ENCODE measurements at regions not wholly inside any gene's neighbourhood (a gene's known extent, or its start where the extent isn't known, plus 50 kb on each side); places are given as distances from the start of the nearest gene placed in this dataset.
A peak's percentile ranks its signal among the peaks of the same experiment; 100 is the strongest.

DNA sequence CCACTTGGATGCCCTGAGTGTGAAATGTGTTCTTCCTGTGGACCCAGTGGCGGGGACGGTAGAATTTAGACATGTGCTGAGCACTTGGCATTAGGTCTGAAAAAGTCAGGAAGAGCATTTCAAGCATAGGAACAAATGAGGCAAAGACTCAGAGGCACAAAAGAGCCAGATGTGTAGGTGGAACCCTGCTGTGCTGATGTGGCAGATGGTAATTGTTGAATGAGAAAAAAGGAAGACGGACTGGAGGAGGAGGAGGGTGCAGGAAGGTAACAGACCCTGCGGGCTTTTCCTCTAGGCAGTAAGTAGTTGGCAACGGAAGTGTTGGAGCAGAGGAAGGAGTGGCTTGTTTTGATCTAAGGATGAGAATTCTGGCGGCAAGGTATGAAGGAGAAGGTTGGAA is 985.8 kb downstream of the TBC1D22A start:
- H3K4me3 ChIP-seq = no peak overlapping the region
- no peaks in the 10 kb centered on the region for H3K27me3 ChIP-seq (ENCODE audit: insufficient read depth)
- no peak overlapping the region for H3K4me2 ChIP-seq
- Mint-ChIP-seq H3K27me3 (ENCODE audit: insufficient read depth, low read depth, poor library complexity) (no peaks in the 10 kb centered on the region), H3K9me3 (no peaks in the 10 kb centered on the region), H3K27ac (no peak overlapping the region), H3K36me3 (ENCODE audit: low read depth) (no peaks in the 10 kb centered on the region), H3K4me3 (no peak overlapping the region), H3K4me1 (peaks cover 18% of the 10 kb centered on the region)
- no peaks in the 10 kb centered on the region for H3K79me2 ChIP-seq (replicated peaks; ENCODE audit: insufficient read depth)
- ATAC-seq = peak; percentile 39; the same call in 1 of the 3 replicates
- no peak overlapping the region for H3K27ac ChIP-seq (ENCODE audit: low read depth)
- H3F3A ChIP-seq (replicated peaks; ENCODE audit: low read depth) = no peaks in the 10 kb centered on the region
- no peak for DNase-seq (ENCODE audit: low spot score)
- TF ChIP-seq, protein P1, sequence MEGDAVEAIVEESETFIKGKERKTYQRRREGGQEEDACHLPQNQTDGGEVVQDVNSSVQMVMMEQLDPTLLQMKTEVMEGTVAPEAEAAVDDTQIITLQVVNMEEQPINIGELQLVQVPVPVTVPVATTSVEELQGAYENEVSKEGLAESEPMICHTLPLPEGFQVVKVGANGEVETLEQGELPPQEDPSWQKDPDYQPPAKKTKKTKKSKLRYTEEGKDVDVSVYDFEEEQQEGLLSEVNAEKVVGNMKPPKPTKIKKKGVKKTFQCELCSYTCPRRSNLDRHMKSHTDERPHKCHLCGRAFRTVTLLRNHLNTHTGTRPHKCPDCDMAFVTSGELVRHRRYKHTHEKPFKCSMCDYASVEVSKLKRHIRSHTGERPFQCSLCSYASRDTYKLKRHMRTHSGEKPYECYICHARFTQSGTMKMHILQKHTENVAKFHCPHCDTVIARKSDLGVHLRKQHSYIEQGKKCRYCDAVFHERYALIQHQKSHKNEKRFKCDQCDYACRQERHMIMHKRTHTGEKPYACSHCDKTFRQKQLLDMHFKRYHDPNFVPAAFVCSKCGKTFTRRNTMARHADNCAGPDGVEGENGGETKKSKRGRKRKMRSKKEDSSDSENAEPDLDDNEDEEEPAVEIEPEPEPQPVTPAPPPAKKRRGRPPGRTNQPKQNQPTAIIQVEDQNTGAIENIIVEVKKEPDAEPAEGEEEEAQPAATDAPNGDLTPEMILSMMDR (conservative IDR thresholded peaks at IDR 0.05; ENCODE audit: low read depth in 2 of 2) = no peak
- TF ChIP-seq, protein P2, sequence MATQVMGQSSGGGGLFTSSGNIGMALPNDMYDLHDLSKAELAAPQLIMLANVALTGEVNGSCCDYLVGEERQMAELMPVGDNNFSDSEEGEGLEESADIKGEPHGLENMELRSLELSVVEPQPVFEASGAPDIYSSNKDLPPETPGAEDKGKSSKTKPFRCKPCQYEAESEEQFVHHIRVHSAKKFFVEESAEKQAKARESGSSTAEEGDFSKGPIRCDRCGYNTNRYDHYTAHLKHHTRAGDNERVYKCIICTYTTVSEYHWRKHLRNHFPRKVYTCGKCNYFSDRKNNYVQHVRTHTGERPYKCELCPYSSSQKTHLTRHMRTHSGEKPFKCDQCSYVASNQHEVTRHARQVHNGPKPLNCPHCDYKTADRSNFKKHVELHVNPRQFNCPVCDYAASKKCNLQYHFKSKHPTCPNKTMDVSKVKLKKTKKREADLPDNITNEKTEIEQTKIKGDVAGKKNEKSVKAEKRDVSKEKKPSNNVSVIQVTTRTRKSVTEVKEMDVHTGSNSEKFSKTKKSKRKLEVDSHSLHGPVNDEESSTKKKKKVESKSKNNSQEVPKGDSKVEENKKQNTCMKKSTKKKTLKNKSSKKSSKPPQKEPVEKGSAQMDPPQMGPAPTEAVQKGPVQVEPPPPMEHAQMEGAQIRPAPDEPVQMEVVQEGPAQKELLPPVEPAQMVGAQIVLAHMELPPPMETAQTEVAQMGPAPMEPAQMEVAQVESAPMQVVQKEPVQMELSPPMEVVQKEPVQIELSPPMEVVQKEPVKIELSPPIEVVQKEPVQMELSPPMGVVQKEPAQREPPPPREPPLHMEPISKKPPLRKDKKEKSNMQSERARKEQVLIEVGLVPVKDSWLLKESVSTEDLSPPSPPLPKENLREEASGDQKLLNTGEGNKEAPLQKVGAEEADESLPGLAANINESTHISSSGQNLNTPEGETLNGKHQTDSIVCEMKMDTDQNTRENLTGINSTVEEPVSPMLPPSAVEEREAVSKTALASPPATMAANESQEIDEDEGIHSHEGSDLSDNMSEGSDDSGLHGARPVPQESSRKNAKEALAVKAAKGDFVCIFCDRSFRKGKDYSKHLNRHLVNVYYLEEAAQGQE (IDR thresholded peaks at IDR 0.05; ENCODE audit: unreplicated experiment) = no peak
- TF ChIP-seq POLR2AphosphoS5 (IDR thresholded peaks at IDR 0.05; ENCODE audit: low read depth) (no peak), EZH2phosphoT487 (IDR thresholded peaks at IDR 0.05; ENCODE audit: unreplicated experiment) (no peak), ZNF114 (CRISPR knock-in tag; IDR thresholded peaks at IDR 0.05) (no peak), NANOG (IDR thresholded peaks at IDR 0.05; ENCODE audit: borderline replicate concordance) (no peak), CREB1 (CRISPR knock-in tag; IDR thresholded peaks at IDR 0.05; ENCODE audit: low read depth) (no peak), JUNB (IDR thresholded peaks at IDR 0.05; ENCODE audit: unreplicated experiment) (no peak), STAT1 (IDR thresholded peaks at IDR 0.05; ENCODE audit: unreplicated experiment) (no peak), EZH2 (IDR thresholded peaks at IDR 0.05; ENCODE audit: low read depth, unreplicated experiment) (no peak), ZNF331 (CRISPR knock-in tag; IDR thresholded peaks at IDR 0.05; ENCODE audit: low read depth) (no peak)
- TF ChIP-seq, protein P3, sequence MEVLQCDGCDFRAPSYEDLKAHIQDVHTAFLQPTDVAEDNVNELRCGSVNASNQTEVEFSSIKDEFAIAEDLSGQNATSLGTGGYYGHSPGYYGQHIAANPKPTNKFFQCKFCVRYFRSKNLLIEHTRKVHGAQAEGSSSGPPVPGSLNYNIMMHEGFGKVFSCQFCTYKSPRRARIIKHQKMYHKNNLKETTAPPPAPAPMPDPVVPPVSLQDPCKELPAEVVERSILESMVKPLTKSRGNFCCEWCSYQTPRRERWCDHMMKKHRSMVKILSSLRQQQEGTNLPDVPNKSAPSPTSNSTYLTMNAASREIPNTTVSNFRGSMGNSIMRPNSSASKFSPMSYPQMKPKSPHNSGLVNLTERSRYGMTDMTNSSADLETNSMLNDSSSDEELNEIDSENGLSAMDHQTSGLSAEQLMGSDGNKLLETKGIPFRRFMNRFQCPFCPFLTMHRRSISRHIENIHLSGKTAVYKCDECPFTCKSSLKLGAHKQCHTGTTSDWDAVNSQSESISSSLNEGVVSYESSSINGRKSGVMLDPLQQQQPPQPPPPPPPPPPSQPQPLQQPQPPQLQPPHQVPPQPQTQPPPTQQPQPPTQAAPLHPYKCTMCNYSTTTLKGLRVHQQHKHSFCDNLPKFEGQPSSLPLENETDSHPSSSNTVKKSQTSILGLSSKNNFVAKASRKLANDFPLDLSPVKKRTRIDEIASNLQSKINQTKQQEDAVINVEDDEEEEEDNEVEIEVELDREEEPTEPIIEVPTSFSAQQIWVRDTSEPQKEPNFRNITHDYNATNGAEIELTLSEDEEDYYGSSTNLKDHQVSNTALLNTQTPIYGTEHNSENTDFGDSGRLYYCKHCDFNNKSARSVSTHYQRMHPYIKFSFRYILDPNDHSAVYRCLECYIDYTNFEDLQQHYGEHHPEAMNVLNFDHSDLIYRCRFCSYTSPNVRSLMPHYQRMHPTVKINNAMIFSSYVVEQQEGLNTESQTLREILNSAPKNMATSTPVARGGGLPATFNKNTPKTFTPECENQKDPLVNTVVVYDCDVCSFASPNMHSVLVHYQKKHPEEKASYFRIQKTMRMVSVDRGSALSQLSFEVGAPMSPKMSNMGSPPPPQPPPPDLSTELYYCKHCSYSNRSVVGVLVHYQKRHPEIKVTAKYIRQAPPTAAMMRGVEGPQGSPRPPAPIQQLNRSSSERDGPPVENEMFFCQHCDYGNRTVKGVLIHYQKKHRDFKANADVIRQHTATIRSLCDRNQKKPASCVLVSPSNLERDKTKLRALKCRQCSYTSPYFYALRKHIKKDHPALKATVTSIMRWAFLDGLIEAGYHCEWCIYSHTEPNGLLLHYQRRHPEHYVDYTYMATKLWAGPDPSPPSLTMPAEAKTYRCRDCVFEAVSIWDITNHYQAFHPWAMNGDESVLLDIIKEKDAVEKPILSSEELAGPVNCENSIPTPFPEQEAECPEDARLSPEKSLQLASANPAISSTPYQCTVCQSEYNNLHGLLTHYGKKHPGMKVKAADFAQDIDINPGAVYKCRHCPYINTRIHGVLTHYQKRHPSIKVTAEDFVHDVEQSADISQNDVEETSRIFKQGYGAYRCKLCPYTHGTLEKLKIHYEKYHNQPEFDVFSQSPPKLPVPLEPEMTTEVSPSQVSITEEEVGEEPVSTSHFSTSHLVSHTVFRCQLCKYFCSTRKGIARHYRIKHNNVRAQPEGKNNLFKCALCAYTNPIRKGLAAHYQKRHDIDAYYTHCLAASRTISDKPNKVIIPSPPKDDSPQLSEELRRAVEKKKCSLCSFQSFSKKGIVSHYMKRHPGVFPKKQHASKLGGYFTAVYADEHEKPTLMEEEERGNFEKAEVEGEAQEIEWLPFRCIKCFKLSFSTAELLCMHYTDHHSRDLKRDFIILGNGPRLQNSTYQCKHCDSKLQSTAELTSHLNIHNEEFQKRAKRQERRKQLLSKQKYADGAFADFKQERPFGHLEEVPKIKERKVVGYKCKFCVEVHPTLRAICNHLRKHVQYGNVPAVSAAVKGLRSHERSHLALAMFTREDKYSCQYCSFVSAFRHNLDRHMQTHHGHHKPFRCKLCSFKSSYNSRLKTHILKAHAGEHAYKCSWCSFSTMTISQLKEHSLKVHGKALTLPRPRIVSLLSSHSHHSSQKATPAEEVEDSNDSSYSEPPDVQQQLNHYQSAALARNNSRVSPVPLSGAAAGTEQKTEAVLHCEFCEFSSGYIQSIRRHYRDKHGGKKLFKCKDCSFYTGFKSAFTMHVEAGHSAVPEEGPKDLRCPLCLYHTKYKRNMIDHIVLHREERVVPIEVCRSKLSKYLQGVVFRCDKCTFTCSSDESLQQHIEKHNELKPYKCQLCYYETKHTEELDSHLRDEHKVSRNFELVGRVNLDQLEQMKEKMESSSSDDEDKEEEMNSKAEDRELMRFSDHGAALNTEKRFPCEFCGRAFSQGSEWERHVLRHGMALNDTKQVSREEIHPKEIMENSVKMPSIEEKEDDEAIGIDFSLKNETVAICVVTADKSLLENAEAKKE (CRISPR knock-in tag; IDR thresholded peaks at IDR 0.05) = no peak
- TF ChIP-seq, protein P4, sequence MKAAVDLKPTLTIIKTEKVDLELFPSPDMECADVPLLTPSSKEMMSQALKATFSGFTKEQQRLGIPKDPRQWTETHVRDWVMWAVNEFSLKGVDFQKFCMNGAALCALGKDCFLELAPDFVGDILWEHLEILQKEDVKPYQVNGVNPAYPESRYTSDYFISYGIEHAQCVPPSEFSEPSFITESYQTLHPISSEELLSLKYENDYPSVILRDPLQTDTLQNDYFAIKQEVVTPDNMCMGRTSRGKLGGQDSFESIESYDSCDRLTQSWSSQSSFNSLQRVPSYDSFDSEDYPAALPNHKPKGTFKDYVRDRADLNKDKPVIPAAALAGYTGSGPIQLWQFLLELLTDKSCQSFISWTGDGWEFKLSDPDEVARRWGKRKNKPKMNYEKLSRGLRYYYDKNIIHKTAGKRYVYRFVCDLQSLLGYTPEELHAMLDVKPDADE (IDR thresholded peaks at IDR 0.05) = no peak
- H3K36me3 ChIP-seq (ENCODE audit: insufficient read depth) = peaks cover 4% of the 10 kb centered on the region
- no peak overlapping the region for H2AFZ ChIP-seq
- no peaks in the 10 kb centered on the region for H3K9me2 ChIP-seq (ENCODE audit: insufficient read depth)
- H3K4me1 ChIP-seq (ENCODE audit: insufficient read depth) = no peaks in the 10 kb centered on the region
- no peaks in the 10 kb centered on the region for H4K20me1 ChIP-seq (replicated peaks; ENCODE audit: insufficient read depth)

All from GM23338 (cell line).